Mammary epithelial cell (primary cell): ENCODE measurements at regions not wholly inside any gene's neighbourhood (a gene's known extent, or its start where the extent isn't known, plus 50 kb on each side); places are given as distances from the start of the nearest gene placed in this dataset.

ENCODE experiments used
- CTCF ChIP-seq, 2 donors: IDR thresholded peaks in 1 of 2; conservative IDR thresholded peaks in 1 of 2; 2 replicates each; pipeline ENCODE4 v1.5.1; 2011 to 2012; ENCODE audit warnings: inconsistent platforms in 2 of 2, low read length in 2 of 2, mild to moderate bottlenecking in 2 of 2, control low read depth in 1 of 2, low read depth in 1 of 2; ENCODE audit not compliant: insufficient read depth in 1 of 2; ENCODE audit errors: extremely low read depth in 1 of 2
- EZH2 ChIP-seq: IDR thresholded peaks from 2 replicates; pipeline ENCODE4 v1.6.1; 2012; ENCODE audit warnings: low read length, inconsistent platforms, borderline replicate concordance

DNA sequence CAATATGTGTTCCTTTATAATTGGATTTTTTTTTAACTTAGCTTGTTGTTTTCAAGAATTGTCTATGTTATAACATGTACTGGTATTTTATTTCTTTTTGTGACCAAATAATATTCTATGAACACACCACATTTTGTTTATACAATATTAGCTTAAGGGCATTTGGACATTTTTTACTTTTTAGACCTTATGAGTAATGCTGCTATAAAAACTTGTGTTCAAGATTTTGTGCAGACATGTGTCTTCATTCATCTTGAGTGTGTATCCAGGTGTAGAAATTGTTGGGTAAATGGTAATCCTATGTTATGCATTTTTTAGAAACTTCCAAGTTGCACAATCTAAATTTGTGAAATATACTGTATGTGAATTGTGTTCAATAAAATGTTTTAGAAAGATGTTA lies 936.7 kb downstream of the CCSER2 start:
- TF ChIP-seq CTCF (conservative IDR thresholded peaks at IDR 0.05 in 1 of 2, IDR thresholded peaks at IDR 0.05 in 1 of 2; ENCODE audit: extremely low read depth in 1 of 2, insufficient read depth in 1 of 2, low read depth in 1 of 2, low read length in 2 of 2) (no peak), EZH2 (no peak)
